ENCODE measurements at regions not wholly inside any gene's neighbourhood (a gene's known extent, or its start where the extent isn't known, plus 50 kb on each side); places are given as distances from the start of the nearest gene placed in this dataset.

- no peak for TF ChIP-seq ZNF7 (CRISPR knock-in tag; IDR thresholded peaks at IDR 0.05)
- TF ChIP-seq CTCF (CRISPR knock-in tag; IDR thresholded peaks at IDR 0.05) = no peak
- TF ChIP-seq CREM (IDR thresholded peaks at IDR 0.05) = no peak
- no peak for TF ChIP-seq CREM (CRISPR knock-in tag; IDR thresholded peaks at IDR 0.05)
- no peak for TF ChIP-seq ZNF761 (CRISPR knock-in tag; conservative IDR thresholded peaks at IDR 0.05)
- no peak for TF ChIP-seq ZNF24 (IDR thresholded peaks at IDR 0.05)
- no peak for TF ChIP-seq TFDP2 (CRISPR knock-in tag; IDR thresholded peaks at IDR 0.05)
- no peak for TF ChIP-seq ZFAT (CRISPR knock-in tag; conservative IDR thresholded peaks at IDR 0.05)
These were observed 227.2 kb downstream of the TMEM26 start for GRCh38 chr10:61225939-61226338.
